Stimulated activated CD4-positive, alpha-beta T cell treated with anti-CD3 and anti-CD28 coated beads, Interleukin-1b, Interleukin-23, amount 100 ng/mL, for 4 hours (primary cell): ENCODE measurements at regions not wholly inside any gene's neighbourhood (a gene's known extent, or its start where the extent isn't known, plus 50 kb on each side); places are given as distances from the start of the nearest gene placed in this dataset.
"Not testable (repeated sequence)": the region's sequence is repeated elsewhere in the genome, so short reads cannot be mapped to it uniquely, and the experiment has no call there.

Source experiments
- DNase-seq, 2 donors: peaks; one replicate each; pipeline ENCODE4 v3.0.0-alpha.2; 2020; ENCODE audit warnings: low read depth in 2 of 2

- no peak for DNase-seq
Measured at GRCh38 chr14:58887931-58888330, 250.2 kb downstream of the DACT1 start.

GRCh38 chr14:58898655-58899316, 261.0 kb downstream of the DACT1 start:
- DNase-seq: no peak

- no peak for DNase-seq
Measured at GRCh38 chr14:58899317-58899713, 261.6 kb downstream of the DACT1 start.

- DNase-seq: no peak
Measured at GRCh38 chr14:58901826-58902225, 264.1 kb downstream of the DACT1 start.

GRCh38 chr14:58904776-58905175, 267.0 kb downstream of the DACT1 start:
- DNase-seq: no peak

- DNase-seq: no peak
Measured at GRCh38 chr14:58907803-58908202, 270.0 kb downstream of the DACT1 start.

- no peak for DNase-seq
Measured at GRCh38 chr14:58912287-58912686, 274.5 kb downstream of the DACT1 start.

GRCh38 chr14:58912799-58913432, 275.2 kb downstream of the DACT1 start:
- DNase-seq: no peak

- DNase-seq: no peak
Measured at GRCh38 chr14:58914279-58914855, 274.1 kb upstream of the DAAM1 start.

GRCh38 chr14:58915646-58916045, 272.8 kb upstream of the DAAM1 start:
- DNase-seq: no peak

GRCh38 chr14:58918066-58918738, 270.3 kb upstream of the DAAM1 start:
- no peak for DNase-seq

GRCh38 chr14:58919217-58919616, 269.2 kb upstream of the DAAM1 start:
- DNase-seq: no peak

- DNase-seq: no peak
Measured at GRCh38 chr14:58920230-58920629, 268.2 kb upstream of the DAAM1 start.

- DNase-seq: not testable (repeated sequence)
Measured at GRCh38 chr14:58922201-58922940, 266.1 kb upstream of the DAAM1 start.

- DNase-seq: no peak
Measured at GRCh38 chr14:58923751-58924405, 264.6 kb upstream of the DAAM1 start.

- no peak for DNase-seq
Measured at GRCh38 chr14:58941629-58942028, 246.8 kb upstream of the DAAM1 start.

- DNase-seq: no peak
Measured at GRCh38 chr14:58942516-58942915, 246.0 kb upstream of the DAAM1 start.

GRCh38 chr14:58944343-58944967, 244.0 kb upstream of the DAAM1 start:
- DNase-seq: no peak

GRCh38 chr14:58944968-58945356, 243.5 kb upstream of the DAAM1 start:
- no peak for DNase-seq

GRCh38 chr14:58946431-58946830, 242.0 kb upstream of the DAAM1 start:
- DNase-seq: no peak

GRCh38 chr14:58947156-58947555, 241.3 kb upstream of the DAAM1 start:
- DNase-seq: no peak
